ENCODE measurements at regions not wholly inside any gene's neighbourhood (a gene's known extent, or its start where the extent isn't known, plus 50 kb on each side); places are given as distances from the start of the nearest gene placed in this dataset.

GRCh38 chrX:15931362-15931761 is 76.7 kb upstream of the AP1S2 start:
- WGBS, 5 donors, result 45 to 52% (median 47%) methylated on average over 2 to 3 of the region's 3 CpGs
- TF ChIP-seq CTCF (IDR thresholded peaks at IDR 0.05 in 8 of 11, conservative IDR thresholded peaks at IDR 0.05 in 3 of 11), result no peak
- TF ChIP-seq POLR2AphosphoS5 (IDR thresholded peaks at IDR 0.05), result no peak
- no peak for TF ChIP-seq POLR2A (IDR thresholded peaks at IDR 0.05)
- H3K27ac ChIP-seq, result no peak overlapping the region
- peaks cover 0 to 13% (median 0%) of the 10 kb centered on the region in 7 donors for H3K27me3 ChIP-seq (replicated peaks in 1 of 7)
- H3K9me3 ChIP-seq, result no peaks in the 10 kb centered on the region
- no peaks in the 10 kb centered on the region for H3K4me1 ChIP-seq
- DNase-seq, result no peak
- no peaks in the 10 kb centered on the region for H3K36me3 ChIP-seq
- no peak overlapping the region for H3K4me3 ChIP-seq
- intact Hi-C loops (cut with DNase I; ENCODE audit: low total_unique reads), result no loop called here

- Histone ChIP-seq H3K4me1 (no peaks in the 10 kb centered on the region), H3K36me3 (no peaks in the 10 kb centered on the region), H3K27me3 (replicated peaks in 1 of 7) (peaks cover 0 to 16% (median 0%) of the 10 kb centered on the region in 7 donors), H3K4me3 (no peak overlapping the region), H3K27ac (no peak overlapping the region), H3K9me3 (no peaks in the 10 kb centered on the region)
- DNase-seq, result no peak
- intact Hi-C loops (cut with DNase I; ENCODE audit: low total_unique reads), result no loop called here
- 18 to 45% (median 35%) methylated on average over 5 of the region's 5 CpGs for WGBS, 5 donors
- peak in 1 of 11 experiments; percentile 13 for TF ChIP-seq CTCF (IDR thresholded peaks at IDR 0.05 in 8 of 11, conservative IDR thresholded peaks at IDR 0.05 in 3 of 11)
- TF ChIP-seq POLR2AphosphoS5 (IDR thresholded peaks at IDR 0.05), result no peak
- no peak for TF ChIP-seq POLR2A (IDR thresholded peaks at IDR 0.05)
Measured at GRCh38 chrX:15930585-15930984, 76.0 kb upstream of the AP1S2 start.

- 37 to 83% (median 70%) methylated on average over 2 of the region's 2 CpGs for WGBS, 5 donors
- H3K4me3 ChIP-seq, result no peak overlapping the region
- H3K27me3 ChIP-seq (replicated peaks in 1 of 7), result peaks cover 0 to 26% (median 0%) of the 10 kb centered on the region in 7 donors
- no peak overlapping the region for H3K27ac ChIP-seq
- DNase-seq, result no peak
- no peaks in the 10 kb centered on the region for H3K4me1 ChIP-seq
- no peaks in the 10 kb centered on the region for H3K36me3 ChIP-seq
- TF ChIP-seq POLR2AphosphoS5 (IDR thresholded peaks at IDR 0.05), result no peak
- no peaks in the 10 kb centered on the region for H3K9me3 ChIP-seq
- intact Hi-C loops (cut with DNase I; ENCODE audit: low total_unique reads), result no loop called here
Measured at GRCh38 chrX:15929194-15929593, 74.6 kb upstream of the AP1S2 start.

GRCh38 chrX:15926622-15927021 is 72.0 kb upstream of the AP1S2 start:
- 71 to 92% (median 80%) methylated on average over 1 of the region's 1 CpG for WGBS, 5 donors
- Histone ChIP-seq H3K36me3 (no peaks in the 10 kb centered on the region), H3K27ac (no peak overlapping the region), H3K4me3 (no peak overlapping the region), H3K9me3 (no peaks in the 10 kb centered on the region), H3K4me1 (no peaks in the 10 kb centered on the region), H3K27me3 (replicated peaks in 1 of 7) (peaks cover 0 to 31% (median 0%) of the 10 kb centered on the region in 7 donors)
- no peak for TF ChIP-seq POLR2AphosphoS5 (IDR thresholded peaks at IDR 0.05)
- TF ChIP-seq CTCF (IDR thresholded peaks at IDR 0.05 in 8 of 11, conservative IDR thresholded peaks at IDR 0.05 in 3 of 11), result no peak
- TF ChIP-seq POLR2A (IDR thresholded peaks at IDR 0.05), result no peak
- no peak for DNase-seq
- intact Hi-C loops (cut with DNase I; ENCODE audit: low total_unique reads), result no loop called here

GRCh38 chrX:15918003-15918402 is 63.4 kb upstream of the AP1S2 start:
- DNase-seq, result no peak
- Histone ChIP-seq H3K9me3 (peaks cover 0 to 6% (median 0%) of the 10 kb centered on the region in 8 donors), H3K27me3 (replicated peaks in 1 of 7) (peaks cover 0 to 26% (median 0%) of the 10 kb centered on the region in 7 donors), H3K27ac (peak overlapping the region in 1 of 8 donors; percentile 22), H3K4me3 (no peak overlapping the region), H3K36me3 (no peaks in the 10 kb centered on the region), H3K4me1 (peaks cover 0 to 11% (median 0%) of the 10 kb centered on the region in 6 donors)
- 67 to 86% (median 75%) methylated on average over 1 of the region's 1 CpG for WGBS, 5 donors
- no peak for TF ChIP-seq POLR2A (IDR thresholded peaks at IDR 0.05)
- no peak for TF ChIP-seq CTCF (IDR thresholded peaks at IDR 0.05 in 8 of 11, conservative IDR thresholded peaks at IDR 0.05 in 3 of 11)
- no peak for TF ChIP-seq POLR2AphosphoS5 (IDR thresholded peaks at IDR 0.05)
- intact Hi-C loops (cut with DNase I; ENCODE audit: low total_unique reads), result no loop called here
